Left lung (tissue), 4 donors: ENCODE measurements at regions not wholly inside any gene's neighbourhood (a gene's known extent, or its start where the extent isn't known, plus 50 kb on each side); places are given as distances from the start of the nearest gene placed in this dataset.

Experiments
- ATAC-seq: fragments of 200-7000 bp; cut with Tn5 transposase; one replicate; pipeline ENCODE4 v1.9.1; 2020; ENCODE audit warnings: moderate library complexity
- DNase-seq, 4 donors: peaks; one replicate each; pipeline ENCODE4 v3.0.0-alpha.2; 2013 to 2020
- H3K27ac ChIP-seq, 2 donors: fragments of 200-600 bp; sonication (generic) in 1 of 2; one replicate each; pipeline versions ENCODE4 v1.5.0 to v1.8.0; 2020 to 2021
- H3K27me3 ChIP-seq, 2 donors: fragments of 200-600 bp; sonication (generic) in 1 of 2; one replicate each; pipeline versions ENCODE4 v1.5.0 to v1.8.0; 2020 to 2021
- H3K36me3 ChIP-seq, 2 donors: fragments of 200-600 bp; sonication (generic) in 1 of 2; one replicate each; pipeline versions ENCODE4 v1.5.0 to v1.8.0; 2020 to 2021
- H3K4me1 ChIP-seq, 2 donors: fragments of 200-600 bp; one replicate each; pipeline ENCODE4 v1.8.0; 2021
- H3K4me3 ChIP-seq, 2 donors: fragments of 200-600 bp; sonication (generic) in 1 of 2; one replicate each; pipeline versions ENCODE4 v1.5.0 to v1.8.0; 2020 to 2021; ENCODE audit warnings: mild to moderate bottlenecking in 1 of 2
- H3K9me3 ChIP-seq, 2 donors: fragments of 200-600 bp; sonication (generic) in 1 of 2; one replicate each; pipeline versions ENCODE4 v1.5.0 to v1.8.0; 2020 to 2021
- CTCF ChIP-seq, 2 donors: fragments of 200-600 bp; sonication (generic) in 1 of 2; IDR thresholded peaks; one replicate each; pipeline versions ENCODE4 v1.5.0 to v1.8.0; 2021; ENCODE audit warnings: antibody characterized with exemption in 2 of 2
- intact Hi-C, 2 donors: fragments of 100-400 bp; cut with DNase I; formaldehyde crosslinking; loops; one replicate each; pipeline versions ENCODE4 v1.11.2 to v1.14.2; 2022
- microRNA-seq, 2 donors: library from miRNA; unstranded; fragments of <30 nt; microRNA quantifications; one replicate each; pipeline ENCODE4, GENCODE V29; 2019
- donor health status: DM: no; HTN: yes; CAD: no.
- donor health status: DM: no; HTN: no; CAD: no.

- Histone ChIP-seq H3K4me3 (no peak overlapping the region), H3K9me3 (no peaks in the 10 kb centered on the region), H3K27me3 (no peaks in the 10 kb centered on the region), H3K36me3 (no peaks in the 10 kb centered on the region), H3K4me1 (no peaks in the 10 kb centered on the region), H3K27ac (no peak overlapping the region)
- ATAC-seq: no peak
- no peak for TF ChIP-seq CTCF (IDR thresholded peaks at IDR 0.05)
- no peak for DNase-seq
- intact Hi-C loops: no loop called here
Measured at GRCh38 chrX:39996536-39996935, 101.2 kb downstream of the BCOR start.

GRCh38 chrX:39998636-39999406 lies 98.9 kb downstream of the BCOR start:
- Histone ChIP-seq H3K36me3 (no peaks in the 10 kb centered on the region), H3K27ac (no peak overlapping the region), H3K4me1 (no peaks in the 10 kb centered on the region), H3K9me3 (no peaks in the 10 kb centered on the region), H3K4me3 (no peak overlapping the region), H3K27me3 (no peaks in the 10 kb centered on the region)
- no peak for DNase-seq
- intact Hi-C loops: no loop called here
- no peak for TF ChIP-seq CTCF (IDR thresholded peaks at IDR 0.05)
- no peak for ATAC-seq

Small RNA genes lying in the stretch of these regions (microRNA-seq; reads per million reads assigned to microRNA genes)
- gene MIR1587: 0 reads per million in 2 donors
- gene MIR3937: 0 reads per million in 2 donors
